Thymus (tissue), 11 donors: ENCODE measurements at regions not wholly inside any gene's neighbourhood (a gene's known extent, or its start where the extent isn't known, plus 50 kb on each side); places are given as distances from the start of the nearest gene placed in this dataset.
A peak's percentile ranks its signal among the peaks of the same experiment; 100 is the strongest.
"Not testable (repeated sequence)": the region's sequence is repeated elsewhere in the genome, so short reads cannot be mapped to it uniquely, and the experiment has no call there.

ENCODE experiments used
- DNase-seq, 9 donors: peaks; one replicate each; pipeline ENCODE4 v3.0.0-alpha.2; 2013; ENCODE audit warnings: low spot score in 9 of 9, low read depth in 6 of 9, missing footprints in 1 of 9
- H3K27ac ChIP-seq, 2 donors: one replicate each; pipeline ENCODE4 v1.5.1; 2013; ENCODE audit warnings: control low read depth in 1 of 2, low read depth in 1 of 2, low read length in 1 of 2, mild to moderate bottlenecking in 1 of 2, moderate library complexity in 1 of 2
- H3K27me3 ChIP-seq, 2 donors: one replicate each; pipeline ENCODE4 v1.5.1; 2013; ENCODE audit warnings: low read length in 1 of 2; ENCODE audit not compliant: control insufficient read depth in 2 of 2, insufficient read depth in 1 of 2
- H3K36me3 ChIP-seq, 2 donors: one replicate each; pipeline ENCODE4 v1.5.1; 2013; ENCODE audit warnings: low read length in 1 of 2, mild to moderate bottlenecking in 1 of 2, moderate library complexity in 1 of 2; ENCODE audit not compliant: control insufficient read depth in 2 of 2, insufficient read depth in 2 of 2
- H3K4me1 ChIP-seq, 2 donors: one replicate each; pipeline ENCODE4 v1.5.1; 2013; ENCODE audit warnings: low read length in 2 of 2; ENCODE audit not compliant: control insufficient read depth in 2 of 2, insufficient read depth in 2 of 2
- H3K4me3 ChIP-seq, 2 donors: one replicate each; pipeline ENCODE4 v1.5.1; 2013; ENCODE audit warnings: low read length in 2 of 2, control low read depth in 1 of 2, mild to moderate bottlenecking in 1 of 2
- H3K9me3 ChIP-seq, 2 donors: one replicate each; pipeline ENCODE4 v1.5.1; 2013; ENCODE audit warnings: low read length in 1 of 2, mild to moderate bottlenecking in 1 of 2; ENCODE audit not compliant: control insufficient read depth in 2 of 2, insufficient read depth in 1 of 2
- WGBS: extraction: QIAGEN DNeasy Blood & Tissue Kit; methylation state at CpG from one replicate; pipeline ENCODE4 v1.1.7; 2013; 5-methylcytosine and 5-hydroxymethylcytosine counted together
- donor health status: healthy.

- no peak overlapping the region for H3K27ac ChIP-seq
Observed at GRCh38 chr7:79778786-79779770, 325.6 kb upstream of the MAGI2 start.

GRCh38 chr7:79775911-79776310 is 322.4 kb upstream of the MAGI2 start:
- no peak for DNase-seq
- H3K27me3 ChIP-seq: no peaks in the 10 kb centered on the region
- no peaks in the 10 kb centered on the region for H3K9me3 ChIP-seq
- no peaks in the 10 kb centered on the region for H3K36me3 ChIP-seq
- H3K4me3 ChIP-seq: no peak overlapping the region
- 92% methylated on average over 3 of the region's 3 CpGs for WGBS
- H3K4me1 ChIP-seq: no peaks in the 10 kb centered on the region
- H3K27ac ChIP-seq: no peak overlapping the region

More at GRCh38 chr7:79778786-79779770, 325.6 kb upstream of the MAGI2 start:
- H3K9me3 ChIP-seq: no peaks in the 10 kb centered on the region
- DNase-seq: no peak
- H3K4me1 ChIP-seq: no peaks in the 10 kb centered on the region
- no peak overlapping the region for H3K4me3 ChIP-seq
- WGBS: 87% methylated on average over 9 of the region's 9 CpGs
- no peaks in the 10 kb centered on the region for H3K27me3 ChIP-seq
- no peaks in the 10 kb centered on the region for H3K36me3 ChIP-seq

- Histone ChIP-seq H3K27ac (no peak overlapping the region), H3K4me3 (no peak overlapping the region), H3K9me3 (no peaks in the 10 kb centered on the region), H3K27me3 (no peaks in the 10 kb centered on the region), H3K4me1 (no peaks in the 10 kb centered on the region), H3K36me3 (no peaks in the 10 kb centered on the region)
- no peak for DNase-seq
Observed at GRCh38 chr7:79774150-79774549, 320.7 kb upstream of the MAGI2 start.

DNA sequence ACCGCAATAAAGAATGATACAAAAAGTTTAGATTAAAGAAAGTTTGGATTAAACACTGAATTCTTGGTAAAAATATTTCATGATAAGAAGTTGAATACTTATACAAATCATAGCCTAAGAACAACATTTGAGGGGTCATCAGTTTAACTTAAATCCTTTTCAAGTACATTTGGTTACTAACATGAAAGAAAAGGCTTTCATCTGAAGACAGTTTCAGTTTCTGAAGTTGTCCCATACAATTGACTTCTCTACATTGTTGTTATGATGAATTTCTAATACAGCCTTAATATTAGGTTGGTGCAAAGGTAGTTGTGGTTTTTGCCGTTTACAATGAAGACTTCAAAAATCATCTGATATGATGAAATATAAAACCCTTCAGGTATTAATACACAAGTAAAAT is 317.5 kb upstream of the MAGI2 start:
- no peak overlapping the region for H3K27ac ChIP-seq
- H3K4me1 ChIP-seq: no peaks in the 10 kb centered on the region
- DNase-seq: no peak
- peaks cover 0 to 4% of the 10 kb centered on the region in 2 donors for H3K9me3 ChIP-seq
- 94% methylated on average over 2 of the region's 2 CpGs for WGBS
- H3K27me3 ChIP-seq: no peaks in the 10 kb centered on the region
- H3K4me3 ChIP-seq: no peak overlapping the region
- H3K36me3 ChIP-seq: no peaks in the 10 kb centered on the region

DNA sequence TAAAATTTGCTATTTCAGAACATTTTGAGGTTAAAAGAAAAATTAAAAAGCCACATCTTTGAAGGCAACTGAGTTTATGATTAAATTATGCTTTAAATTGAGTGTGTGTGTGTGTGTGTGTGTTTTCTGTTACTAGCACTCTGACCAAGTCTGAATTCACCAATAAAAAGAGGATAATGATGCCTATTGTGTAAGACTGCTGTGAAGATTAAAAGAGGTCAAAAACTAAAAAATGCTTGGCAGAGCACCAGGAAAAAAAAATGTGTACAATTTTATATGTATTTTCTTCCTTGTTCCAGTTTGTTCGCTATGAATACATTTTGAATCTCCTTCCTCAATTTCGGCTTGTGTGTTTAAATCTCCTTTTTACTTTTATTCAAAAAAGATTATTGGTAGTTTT is 316.6 kb upstream of the MAGI2 start:
- H3K4me1 ChIP-seq: no peaks in the 10 kb centered on the region
- no peaks in the 10 kb centered on the region for H3K27me3 ChIP-seq
- WGBS: 90% methylated on average over 2 of the region's 2 CpGs
- H3K4me3 ChIP-seq: no peak overlapping the region
- DNase-seq: no peak
- H3K27ac ChIP-seq: no peak overlapping the region
- H3K9me3 ChIP-seq: peaks cover 0 to 4% of the 10 kb centered on the region in 2 donors
- no peaks in the 10 kb centered on the region for H3K36me3 ChIP-seq

DNA sequence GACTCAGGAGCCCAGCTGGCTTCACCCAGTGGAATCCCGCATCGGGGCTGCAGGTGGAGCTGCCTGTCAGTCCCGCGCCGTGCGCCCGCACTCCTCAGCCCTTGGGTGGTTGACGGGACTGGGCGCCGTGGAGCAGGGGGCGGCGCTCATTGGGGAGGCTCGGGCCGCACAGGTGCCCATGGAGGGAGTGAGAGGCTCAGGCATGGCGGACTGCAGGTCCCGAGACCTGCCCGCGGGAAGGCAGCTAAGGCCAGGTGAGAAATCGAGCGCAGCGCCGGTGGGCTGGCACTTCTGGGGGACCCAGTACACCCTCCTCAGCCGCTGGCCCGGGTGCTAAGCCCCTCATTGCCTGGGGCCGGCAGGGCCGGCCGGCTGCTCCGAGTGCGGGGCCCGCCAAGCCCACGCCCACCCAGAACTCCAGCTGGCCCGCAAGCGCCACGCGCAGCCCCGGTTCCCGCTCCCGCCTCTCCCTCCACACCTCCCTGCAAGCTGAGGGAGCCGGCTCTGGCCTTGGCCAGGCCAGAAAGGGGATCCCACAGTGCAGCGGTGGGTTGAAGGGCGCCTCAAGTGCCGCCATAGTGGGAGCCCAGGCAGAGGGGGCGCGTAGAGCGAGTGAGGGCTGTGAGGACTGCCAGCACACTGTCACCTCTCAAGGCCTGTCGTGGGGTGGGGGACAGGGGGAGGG is 314.6 kb upstream of the MAGI2 start:
- WGBS: 92% methylated on average over 46 of the region's 46 CpGs
- not testable (repeated sequence) for H3K9me3 ChIP-seq, H3K4me3 ChIP-seq, H3K27me3 ChIP-seq, H3K4me1 ChIP-seq, H3K36me3 ChIP-seq, H3K27ac ChIP-seq, DNase-seq

DNA sequence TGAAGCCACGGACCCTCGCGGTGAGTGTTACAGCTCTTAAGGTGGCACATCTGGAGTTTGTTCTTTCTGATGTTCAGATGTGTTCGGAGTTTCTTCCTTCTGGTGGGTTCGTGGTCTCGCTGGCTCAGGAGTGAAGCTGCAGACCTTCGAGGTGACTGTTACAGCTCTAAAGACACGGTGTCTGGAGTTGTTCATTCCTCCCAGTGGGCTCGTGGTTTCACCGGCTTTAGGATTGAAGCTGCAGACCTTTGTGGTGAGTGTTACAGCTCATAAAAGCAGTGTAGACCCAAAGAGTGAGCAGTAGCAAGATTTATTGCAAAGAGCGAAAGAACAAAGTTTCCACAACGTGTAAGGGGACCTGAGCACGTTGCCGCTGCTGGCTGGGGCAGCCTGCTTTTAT is 313.7 kb upstream of the MAGI2 start:
- peak in 5 of 9 donors; percentile 3 to 53 (median 6) for DNase-seq
- H3K4me1 ChIP-seq, H3K36me3 ChIP-seq, H3K27me3 ChIP-seq, H3K9me3 ChIP-seq, H3K4me3 ChIP-seq: not testable (repeated sequence)
- WGBS: 59% methylated on average over 14 of the region's 14 CpGs
- H3K27ac ChIP-seq: peak overlapping the region in 1 of 2 donors; percentile 8

DNA sequence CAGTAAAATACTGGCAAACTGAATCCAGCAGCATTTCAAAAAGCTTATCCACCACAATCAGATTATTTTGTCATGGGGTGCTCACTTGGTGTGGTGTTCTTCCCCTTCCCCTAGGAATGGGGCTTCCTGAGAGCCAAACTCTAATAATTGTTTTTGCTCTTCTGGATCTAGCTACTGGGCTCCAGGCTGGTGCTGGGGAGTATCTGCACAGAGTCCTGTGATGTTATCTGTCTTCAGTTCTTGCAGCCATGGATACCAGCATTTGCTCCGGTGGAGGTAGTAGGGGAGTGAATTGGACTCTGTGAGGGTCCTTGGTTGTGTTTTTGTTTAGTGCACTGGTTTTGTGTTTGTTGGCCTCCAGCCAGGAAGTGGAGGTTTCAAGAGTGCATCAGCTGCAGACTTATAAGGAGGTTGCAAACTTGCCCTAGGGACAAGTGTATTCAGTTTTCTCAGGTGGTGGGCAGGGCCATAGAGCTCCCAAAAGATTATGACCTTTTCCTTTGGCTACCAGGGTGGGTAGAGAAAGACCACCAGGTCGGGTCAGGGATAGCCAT is 308.5 kb upstream of the MAGI2 start:
- Histone ChIP-seq H3K27me3 (no peaks in the 10 kb centered on the region), H3K27ac (no peak overlapping the region), H3K4me1 (no peaks in the 10 kb centered on the region), H3K36me3 (no peaks in the 10 kb centered on the region), H3K4me3 (no peak overlapping the region), H3K9me3 (no peaks in the 10 kb centered on the region)
- peak in 2 of 9 donors; percentile 3 to 13 for DNase-seq
- WGBS: 75% methylated on average over 2 of the region's 2 CpGs

- H3K4me1 ChIP-seq, H3K27ac ChIP-seq, H3K9me3 ChIP-seq, H3K4me3 ChIP-seq, H3K36me3 ChIP-seq, H3K27me3 ChIP-seq, DNase-seq: not testable (repeated sequence)
- WGBS: 95% methylated on average over 8 of the region's 8 CpGs
Observed at GRCh38 chr7:79750941-79751340, 297.5 kb upstream of the MAGI2 start.
